HS-27A (cell line): ENCODE measurements at regions not wholly inside any gene's neighbourhood (a gene's known extent, or its start where the extent isn't known, plus 50 kb on each side); places are given as distances from the start of the nearest gene placed in this dataset.

Source experiments
- DNase-seq: peaks from one replicate; pipeline ENCODE4 v3.0.0-alpha.2; 2012; ENCODE audit warnings: low read depth, missing footprints

- DNase-seq = no peak
These were observed 50.2 kb upstream of the SNX9 start for GRCh38 chr6:157772820-157773219.
